ENCODE measurements at regions not wholly inside any gene's neighbourhood (a gene's known extent, or its start where the extent isn't known, plus 50 kb on each side); places are given as distances from the start of the nearest gene placed in this dataset.
"Not testable (repeated sequence)": the region's sequence is repeated elsewhere in the genome, so short reads cannot be mapped to it uniquely, and the experiment has no call there.

DNA sequence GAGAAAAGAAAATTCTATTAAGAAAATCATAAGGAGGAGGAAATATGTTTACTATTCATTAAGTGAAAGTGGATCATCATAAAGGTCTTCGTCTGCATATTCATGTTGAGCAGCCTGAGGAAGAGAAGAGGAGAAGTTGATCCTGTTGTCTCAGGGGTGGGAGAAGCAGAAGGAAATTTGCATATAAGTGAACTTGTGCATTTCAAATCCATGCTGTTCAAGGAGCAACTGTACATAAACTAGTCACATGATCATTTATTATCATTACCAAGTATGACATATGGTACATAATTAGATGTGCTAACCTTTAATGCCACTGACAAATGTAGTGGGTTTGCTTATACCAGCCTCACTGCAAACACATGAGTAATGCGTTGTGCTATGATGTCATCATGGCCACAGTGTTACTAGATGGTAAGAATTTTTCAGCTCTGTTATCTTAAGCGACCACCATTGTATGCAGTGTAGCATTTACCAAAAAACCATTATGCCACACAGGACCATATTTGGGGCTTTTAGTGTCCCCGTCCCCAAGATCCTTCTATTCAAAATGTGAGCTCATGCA is 976.9 kb downstream of the TUBA3C start:
- not testable (repeated sequence) for TF ChIP-seq CTCF, EZH2phosphoT487 (IDR thresholded peaks at IDR 0.05; ENCODE audit: low read length)
